T-helper 22 cell (primary cell): ENCODE measurements at regions not wholly inside any gene's neighbourhood (a gene's known extent, or its start where the extent isn't known, plus 50 kb on each side); places are given as distances from the start of the nearest gene placed in this dataset.

Experiments
- DNase-seq: peaks from one replicate; pipeline ENCODE4 v3.0.0-alpha.2; 2020; ENCODE audit warnings: low read depth

DNA sequence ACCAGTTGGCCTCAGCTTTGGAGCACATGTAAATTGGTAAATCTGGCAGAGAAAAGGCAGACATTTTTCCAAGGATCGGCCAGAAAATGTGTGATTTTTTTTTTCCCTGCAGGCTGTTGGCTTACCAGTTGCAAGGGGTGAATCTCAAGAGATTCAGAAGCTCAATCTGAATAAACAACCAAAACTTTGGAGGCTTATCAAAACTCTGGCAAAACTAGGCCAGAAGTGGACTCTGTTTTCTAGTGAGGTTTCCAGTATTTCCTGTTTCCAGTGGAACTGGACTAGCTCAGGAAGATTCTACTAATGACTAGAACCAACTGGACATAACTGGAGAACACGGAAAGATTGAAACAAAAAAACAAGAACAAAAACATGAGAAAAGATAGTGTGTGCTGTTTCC is 191.3 kb downstream of the SMIM20 start:
- no peak for DNase-seq

DNA sequence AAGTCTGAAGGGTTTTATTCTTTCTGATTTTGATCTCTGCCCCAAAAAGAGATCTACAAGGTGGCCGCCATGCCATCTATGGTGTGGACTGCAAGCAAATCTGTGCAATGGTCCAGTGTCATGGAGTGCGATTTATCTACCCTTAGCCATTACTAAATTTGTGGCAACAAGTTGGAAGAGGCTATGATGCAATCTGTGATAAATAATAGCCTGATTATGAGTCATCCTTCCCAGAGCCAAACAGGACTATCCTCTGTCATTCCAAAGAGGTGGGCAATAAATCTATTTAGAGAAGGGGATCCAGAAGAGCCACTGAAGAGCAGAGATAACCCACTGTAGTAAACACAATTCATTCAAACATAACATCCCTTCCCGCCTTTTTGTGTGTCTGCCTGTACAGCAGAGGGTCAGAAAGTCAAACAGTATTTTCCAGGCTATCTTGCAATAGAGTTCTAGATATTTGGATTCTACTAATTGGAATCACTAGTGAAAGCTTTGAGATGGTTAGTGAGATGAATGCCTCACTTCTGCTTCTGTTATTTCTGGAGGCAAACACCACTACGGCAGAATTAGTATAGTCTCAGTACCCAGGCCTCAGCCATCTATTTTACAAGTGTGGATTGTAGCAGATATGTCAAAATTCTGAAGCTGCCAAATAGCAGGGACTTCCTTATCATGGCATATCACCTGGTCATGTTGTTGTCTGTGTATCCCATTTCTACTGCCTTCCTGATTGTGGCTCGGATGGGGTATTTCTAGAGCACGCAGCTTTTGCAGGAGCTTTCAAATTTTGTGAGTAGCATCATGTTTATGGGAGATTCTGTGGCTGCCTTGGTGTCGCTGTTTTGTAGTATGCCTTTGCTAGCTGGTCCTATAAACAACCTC is 192.0 kb downstream of the SMIM20 start:
- DNase-seq = no peak

DNA sequence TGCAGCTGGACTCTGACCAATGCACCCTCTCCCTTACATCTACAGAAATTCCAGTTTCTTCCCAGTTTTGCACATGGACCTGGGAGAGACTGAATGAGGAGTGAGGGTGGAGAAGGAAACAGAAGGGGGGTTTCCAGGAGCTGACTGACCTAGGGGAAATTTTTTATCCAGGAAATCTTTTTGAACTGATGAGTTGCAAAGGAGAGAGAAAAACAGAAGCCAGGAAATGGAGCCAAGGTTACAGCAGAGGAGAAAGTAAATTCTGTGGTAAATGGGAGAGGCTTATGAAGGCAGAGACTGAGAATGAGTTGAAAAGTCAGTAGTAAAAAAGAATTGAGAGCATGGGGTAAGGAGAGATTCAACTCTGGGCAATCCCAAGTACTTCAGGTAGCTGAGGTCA is 192.8 kb downstream of the SMIM20 start:
- DNase-seq = no peak

DNA sequence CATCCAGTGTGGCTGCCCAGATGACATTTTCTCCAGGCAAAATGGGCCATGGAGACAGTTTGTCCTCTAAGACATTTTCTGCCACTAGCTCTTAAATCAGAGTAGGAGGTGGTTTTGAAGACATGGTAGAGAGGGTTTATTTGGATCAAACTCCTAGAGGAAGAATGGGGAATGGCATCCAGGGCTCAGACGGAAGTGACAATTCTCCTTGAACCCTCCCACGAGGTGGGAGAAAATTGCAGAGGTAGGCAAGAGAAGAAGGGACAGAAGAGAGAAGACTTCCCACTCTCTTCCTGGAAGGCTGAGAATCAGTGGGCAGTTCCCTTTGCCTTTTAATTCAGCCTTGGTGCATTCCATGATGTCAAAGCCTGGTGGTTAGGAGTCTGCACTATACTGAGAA is 194.0 kb downstream of the SMIM20 start:
- DNase-seq = no peak

DNA sequence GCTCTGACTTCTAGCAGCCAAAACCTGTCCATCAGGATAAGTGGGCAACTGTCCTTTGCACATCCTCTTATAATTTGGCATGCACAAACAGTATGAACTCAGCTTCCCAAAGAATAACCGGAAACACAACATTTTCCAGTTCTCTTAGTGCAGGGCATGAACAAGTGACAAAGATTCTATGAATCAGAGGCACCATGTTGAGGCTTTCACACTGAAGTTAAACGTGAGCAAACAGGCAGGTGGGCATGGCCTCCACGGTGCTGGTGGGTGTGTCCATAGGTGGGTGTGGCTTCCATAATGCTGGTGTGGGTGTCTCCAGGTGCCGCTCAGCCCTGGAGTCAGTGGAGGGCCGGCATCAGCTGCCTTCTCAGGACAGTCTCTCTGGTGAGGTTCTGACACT is 196.5 kb downstream of the SMIM20 start:
- DNase-seq = no peak

DNA sequence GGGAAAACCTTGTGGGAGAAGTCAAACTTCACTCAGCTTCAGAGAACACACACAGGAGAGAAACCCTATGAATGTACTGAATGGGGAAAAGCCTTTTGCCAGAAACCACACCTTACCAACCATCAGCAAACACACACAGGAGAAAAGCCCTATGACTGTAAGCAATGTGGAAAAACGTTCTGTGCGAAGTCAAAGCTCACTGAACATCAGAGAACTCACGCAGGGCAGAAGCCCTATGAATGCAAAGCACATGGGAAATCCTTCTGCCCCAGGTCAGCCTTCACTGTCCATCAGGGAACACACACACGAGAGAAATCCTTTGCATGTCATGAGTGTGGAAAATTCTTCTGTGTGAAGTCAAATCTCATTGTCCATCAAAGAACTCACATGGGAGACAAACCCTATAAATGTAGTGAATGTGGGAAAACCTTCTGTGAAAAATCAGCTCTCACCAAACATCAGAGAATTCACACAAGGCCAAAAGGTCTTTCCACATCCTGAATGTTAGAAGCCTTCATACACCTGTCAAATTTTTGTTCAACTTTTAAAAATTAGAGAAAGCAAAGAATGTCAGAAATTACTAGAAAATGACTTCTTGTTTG is 199.4 kb downstream of the SMIM20 start:
- no peak for DNase-seq

DNA sequence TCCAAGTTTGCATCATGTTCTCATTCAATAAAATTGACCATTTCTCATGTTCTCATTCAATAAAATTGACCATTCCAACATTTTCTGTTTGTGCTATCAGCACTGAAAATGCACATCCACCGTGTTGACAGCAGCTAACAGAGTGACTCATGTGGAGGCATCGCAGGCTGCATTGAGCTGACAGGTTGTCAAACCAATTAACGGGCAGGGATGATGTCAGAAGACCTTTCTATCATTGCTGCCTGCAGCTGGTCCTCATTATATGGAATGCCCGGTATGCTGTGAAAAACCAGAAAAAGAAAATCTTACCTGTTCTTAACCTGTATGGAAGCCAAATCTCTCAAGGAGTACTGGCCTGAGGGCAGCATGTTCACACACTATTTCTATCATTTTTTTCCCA is 202.0 kb downstream of the SMIM20 start:
- DNase-seq = no peak

DNA sequence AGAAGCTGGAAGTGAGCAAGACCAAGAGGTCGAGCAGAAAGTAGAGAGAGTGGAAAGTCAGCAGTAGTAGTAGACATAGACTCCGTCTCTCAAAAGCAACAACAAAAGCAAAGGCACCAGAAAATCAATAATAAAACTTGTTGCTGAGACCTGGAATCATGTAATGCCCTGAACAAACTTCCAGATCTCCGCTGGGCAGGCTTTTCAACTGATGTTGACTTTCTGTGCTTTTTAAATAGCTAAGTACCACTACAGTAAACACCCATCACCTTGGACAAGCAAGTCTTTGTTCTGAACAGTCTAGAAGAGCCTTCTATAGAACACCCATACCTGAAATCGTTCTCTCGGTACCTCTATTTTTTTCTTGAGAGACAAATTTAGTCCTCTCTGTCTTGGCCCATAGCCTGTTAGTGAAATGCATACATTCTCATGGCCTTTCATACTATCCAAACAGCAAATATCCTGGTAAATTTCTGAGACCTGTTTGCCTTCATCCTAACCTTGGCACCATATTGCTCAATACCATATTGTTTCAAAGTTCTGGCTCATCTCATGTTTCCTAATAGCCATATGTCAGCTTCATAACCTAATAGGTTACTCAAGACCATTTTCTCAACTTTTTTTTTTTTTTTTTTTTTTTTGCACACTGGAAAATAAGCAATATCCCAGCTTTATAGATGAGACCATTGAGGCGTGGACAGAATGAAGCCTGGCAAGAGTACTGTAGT is 200.6 kb upstream of the RBPJ start:
- DNase-seq = no peak

DNA sequence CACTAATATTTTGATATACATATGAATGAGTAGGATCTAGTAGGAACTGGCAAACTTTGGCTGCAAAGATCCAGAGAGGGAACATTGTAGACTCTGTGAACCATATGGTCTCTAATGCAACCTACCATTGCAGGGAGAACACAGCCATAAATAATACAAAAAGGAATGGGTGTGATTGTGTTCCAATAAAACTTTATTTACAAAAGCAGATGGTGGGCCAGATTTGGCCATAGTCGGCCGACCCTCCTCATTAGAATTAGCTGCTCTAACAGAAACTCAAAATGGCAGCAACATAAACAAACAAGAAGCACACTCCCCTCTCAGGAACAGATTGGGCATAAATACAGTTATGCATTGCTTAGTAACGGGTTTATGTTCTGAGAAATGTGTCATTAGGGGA is 198.1 kb upstream of the RBPJ start:
- DNase-seq = no peak

DNA sequence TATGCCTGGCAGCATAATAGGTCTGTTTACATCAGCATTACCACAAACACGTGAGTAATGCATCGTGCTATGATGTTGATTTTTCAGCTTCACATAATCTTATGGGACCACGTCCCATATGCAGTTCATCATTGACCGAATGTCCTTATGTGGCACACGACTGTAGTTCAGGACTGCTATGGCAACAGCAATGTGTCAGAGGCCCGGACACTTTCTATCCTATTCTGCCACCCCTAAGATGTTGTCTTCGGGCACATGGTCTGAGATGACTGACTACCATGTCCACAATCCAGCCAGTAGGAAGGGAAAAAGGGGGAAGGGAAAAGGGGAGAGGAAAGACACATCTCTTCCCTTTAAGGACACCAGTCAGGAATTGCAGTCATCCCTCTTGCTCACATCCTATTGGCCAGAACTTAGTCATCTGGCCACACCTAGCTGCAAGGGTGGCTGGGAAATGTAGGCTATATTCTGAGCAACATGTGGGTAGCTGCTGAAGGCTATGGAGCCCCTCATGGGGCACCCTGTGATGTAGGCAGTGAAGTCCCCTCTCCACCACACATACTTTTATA is 196.0 kb upstream of the RBPJ start:
- no peak for DNase-seq

DNA sequence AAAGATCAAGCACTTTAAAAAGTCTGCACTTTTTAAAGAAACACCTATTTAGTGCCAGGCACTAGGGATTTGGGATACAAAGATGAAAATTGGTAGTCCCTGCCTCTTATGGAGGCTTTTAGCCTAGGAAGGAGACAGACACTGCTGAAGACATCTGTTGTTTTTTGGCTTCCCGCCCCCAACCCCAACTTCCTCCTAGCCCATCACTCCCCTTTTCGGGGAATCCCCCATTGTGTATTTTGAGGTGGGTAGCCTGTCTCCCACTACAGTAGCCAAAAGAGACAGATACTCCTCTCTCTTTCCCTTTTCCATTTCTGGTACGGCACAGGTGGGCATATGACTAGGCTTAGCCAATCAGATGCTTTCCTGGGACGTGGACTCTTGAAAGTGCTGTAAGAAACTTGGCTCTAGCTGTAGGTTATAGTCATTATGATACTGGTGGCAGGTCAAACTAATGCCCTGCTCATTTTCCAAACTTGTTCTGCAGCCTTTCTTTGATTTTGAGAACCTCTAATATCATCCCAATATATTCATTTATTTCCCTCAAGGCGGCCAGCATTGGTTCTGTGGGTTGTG is 194.6 kb upstream of the RBPJ start:
- no peak for DNase-seq

DNA sequence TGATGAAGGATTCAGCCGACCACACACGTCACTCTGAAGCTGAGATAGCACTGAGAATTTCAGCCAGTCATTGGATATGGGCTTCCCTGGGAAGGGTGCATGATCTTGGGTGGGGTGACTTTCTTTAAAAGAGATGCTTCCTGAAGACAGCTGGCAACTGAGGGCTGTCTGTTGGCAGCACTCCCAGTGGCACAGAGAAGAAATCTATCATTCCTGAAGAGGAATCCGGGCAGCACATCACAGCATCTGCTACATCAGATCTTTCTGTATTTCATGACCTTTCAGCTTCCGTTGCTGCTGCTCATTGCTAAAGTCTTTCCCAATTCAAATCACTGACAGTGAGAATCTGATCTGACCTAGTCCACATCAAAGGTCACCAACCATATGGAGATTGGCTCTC is 193.8 kb upstream of the RBPJ start:
- no peak for DNase-seq

DNA sequence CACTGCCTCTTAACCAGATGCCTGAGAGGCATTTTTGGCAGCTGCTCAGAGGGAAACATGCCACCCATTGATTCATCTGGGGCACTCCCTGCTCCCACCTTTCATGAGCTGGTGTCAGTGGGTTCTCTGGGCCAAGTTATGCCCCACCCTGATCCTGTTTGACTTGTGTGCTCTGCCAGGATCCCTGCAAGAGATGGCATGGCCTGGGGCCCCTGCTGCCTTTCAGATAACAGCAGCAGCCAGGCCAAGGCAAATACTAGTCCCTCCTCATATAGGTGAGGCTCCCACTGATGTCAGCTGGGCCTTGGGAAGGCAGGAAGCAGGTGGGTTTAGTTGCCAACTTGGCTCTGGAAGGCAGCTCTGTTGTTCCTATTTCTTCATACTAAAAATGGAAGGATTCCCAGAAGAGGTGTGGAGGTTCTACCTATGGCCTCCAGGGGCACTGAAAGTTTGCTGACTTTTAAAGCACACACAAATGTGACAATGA is 192.9 kb upstream of the RBPJ start:
- DNase-seq = no peak

DNA sequence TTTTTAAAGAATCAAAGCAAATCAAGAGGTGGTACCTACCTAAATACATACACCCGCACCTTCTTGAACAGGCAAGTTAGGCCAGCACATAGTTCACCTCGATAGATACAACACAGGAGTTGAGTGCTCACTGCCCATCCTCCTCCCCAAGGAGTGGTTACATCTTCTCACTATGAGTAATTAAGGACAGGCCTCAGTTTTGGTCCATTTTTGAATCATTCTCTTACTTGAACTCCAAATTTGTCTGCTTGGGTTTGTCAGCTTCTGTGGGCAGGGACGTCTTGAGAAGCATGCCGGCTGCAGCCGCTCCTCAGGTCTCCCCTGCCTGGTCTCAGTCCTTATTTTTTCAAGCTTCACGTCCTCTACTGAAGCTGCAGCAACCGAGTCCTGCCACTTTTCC is 190.6 kb upstream of the RBPJ start:
- no peak for DNase-seq

DNA sequence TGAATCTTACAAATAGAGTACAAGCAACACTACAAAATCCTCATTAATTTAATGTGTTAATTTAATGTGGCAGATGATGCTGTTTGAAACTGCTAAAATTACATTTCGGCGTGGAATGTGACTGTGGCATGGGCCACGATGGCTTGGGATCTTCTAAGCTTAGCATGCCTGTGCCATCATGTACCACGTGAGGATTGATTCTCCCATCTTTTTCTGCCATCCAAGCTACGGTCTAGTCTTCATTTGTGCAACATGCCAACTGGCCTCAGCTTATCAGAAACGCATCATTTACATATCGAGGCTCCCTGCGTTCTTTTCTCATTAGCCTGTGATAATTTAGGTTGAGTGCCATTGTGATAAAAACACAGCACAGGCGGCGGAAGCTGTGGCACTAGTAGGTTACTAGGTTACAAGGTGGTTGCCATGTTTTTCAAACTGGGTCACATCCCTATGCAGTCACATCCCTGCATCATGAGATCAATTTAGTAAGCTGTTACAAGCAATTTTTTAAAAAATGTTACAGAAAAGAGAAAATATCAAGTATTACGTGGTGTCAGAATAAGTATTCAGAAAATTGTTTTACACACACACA is 189.9 kb upstream of the RBPJ start:
- DNase-seq = peak; percentile 23

DNA sequence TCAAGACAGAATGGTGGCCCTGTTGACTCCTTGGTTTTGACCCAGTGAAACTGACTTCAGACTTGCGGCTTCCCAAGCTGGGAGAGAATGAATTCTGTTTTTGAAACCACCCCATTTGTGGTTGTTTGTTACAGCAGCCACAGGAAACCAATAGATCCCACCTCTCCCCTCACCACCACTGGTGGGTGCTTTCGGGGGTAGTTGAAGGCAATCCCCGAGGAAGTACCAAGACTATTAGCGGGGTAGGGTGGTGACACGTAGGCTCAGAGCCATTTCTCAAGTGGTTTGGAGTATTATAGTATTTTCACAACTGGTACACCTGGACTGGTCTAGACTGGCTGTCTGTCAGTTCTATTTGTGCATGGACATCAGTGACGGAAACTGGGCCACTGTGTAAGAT is 189.1 kb upstream of the RBPJ start:
- DNase-seq = peak; percentile 26

DNA sequence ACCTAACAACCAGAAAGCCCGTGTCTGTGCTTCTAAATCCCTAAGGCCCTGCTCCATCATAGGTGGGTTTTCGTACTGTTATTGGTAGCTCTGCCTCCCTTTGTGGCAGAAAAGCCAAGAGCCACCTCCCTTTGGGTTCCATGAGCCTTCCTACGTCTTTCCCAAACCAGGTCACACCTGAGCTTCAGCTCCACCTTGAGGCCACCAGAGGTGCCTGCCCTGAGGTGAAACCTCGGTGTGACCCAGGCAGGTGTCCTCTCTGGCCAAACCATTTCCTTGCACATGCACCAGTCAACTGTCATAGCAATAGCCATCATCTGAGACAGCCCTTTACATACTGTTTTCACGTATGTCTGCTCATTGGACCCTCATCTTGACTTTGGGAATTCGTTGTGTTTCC is 188.0 kb upstream of the RBPJ start:
- DNase-seq = no peak

DNA sequence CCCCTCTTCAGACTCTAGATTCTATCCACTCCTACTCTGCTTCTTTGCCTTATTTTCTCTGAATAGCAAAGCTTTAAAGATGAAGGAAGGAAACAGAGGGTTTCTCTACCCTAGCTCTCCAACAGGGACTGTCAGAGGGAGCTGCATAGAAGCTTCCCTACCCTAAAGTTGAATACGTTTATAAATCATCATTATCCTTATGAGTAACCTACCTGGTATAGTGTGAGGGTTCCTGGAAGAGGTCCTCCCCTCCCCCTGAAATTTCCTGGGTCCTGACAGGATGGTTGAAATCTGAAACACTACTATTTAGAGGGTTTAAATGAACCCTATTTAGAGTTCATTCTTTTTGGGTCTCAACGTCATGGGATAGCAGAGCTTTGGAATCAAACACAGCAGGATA is 187.0 kb upstream of the RBPJ start:
- no peak for DNase-seq

DNA sequence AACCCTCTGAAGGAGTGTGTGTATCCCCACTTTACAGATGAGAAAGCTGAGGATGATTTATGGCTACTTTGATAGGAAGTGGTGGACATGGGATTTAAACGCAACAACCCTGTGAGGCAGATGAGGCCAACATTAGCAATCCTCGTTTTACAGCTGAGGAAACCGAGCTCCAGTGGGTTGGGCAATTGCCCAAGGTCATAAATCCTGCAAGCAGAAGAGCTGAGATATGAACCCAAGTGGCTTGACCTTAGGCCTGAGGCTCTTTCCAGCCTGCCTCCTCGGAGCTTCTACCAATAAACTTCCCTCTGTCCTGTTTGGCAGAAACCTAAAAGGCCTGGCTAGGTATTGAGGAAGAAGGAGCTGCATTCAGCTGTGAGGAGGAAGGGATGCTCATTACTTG is 185.5 kb upstream of the RBPJ start:
- no peak for DNase-seq

DNA sequence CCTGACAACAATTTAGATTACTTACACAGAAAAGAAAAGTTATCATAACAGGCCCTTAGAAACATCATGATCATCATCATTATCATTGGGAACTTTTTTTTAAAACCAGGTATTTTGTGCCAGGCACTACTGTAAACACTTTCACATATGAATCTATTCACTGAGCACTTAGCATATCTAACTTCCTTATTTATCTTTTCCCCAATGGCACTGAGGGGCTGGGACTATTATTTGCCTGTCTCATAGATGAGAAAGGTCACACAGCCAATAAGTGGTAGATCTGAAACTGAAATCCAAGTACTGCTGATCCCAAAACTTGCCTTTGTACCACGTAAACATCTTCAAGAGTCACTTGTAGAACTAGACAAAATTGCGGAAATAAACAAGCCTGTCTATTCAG is 184.2 kb upstream of the RBPJ start:
- DNase-seq = no peak

DNA sequence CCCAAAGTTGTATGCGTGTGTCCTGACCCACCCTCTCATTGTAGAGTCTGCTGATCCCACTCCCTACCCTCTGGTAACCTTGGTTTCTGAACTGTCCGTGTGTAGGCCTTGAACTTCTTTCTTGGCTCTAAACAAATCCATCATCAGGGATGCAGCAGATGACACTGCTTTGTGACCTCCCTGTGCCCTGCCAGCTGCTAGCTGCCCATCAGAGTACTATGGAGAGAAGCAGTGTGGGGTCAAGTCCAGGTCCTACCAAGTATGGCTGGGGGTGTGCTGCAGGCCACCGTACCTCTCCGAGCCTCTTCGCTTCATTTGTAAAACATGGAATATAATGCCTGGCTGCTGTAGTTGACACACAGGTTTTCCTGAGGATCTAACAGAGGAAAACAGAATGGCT is 183.5 kb upstream of the RBPJ start:
- DNase-seq = no peak

DNA sequence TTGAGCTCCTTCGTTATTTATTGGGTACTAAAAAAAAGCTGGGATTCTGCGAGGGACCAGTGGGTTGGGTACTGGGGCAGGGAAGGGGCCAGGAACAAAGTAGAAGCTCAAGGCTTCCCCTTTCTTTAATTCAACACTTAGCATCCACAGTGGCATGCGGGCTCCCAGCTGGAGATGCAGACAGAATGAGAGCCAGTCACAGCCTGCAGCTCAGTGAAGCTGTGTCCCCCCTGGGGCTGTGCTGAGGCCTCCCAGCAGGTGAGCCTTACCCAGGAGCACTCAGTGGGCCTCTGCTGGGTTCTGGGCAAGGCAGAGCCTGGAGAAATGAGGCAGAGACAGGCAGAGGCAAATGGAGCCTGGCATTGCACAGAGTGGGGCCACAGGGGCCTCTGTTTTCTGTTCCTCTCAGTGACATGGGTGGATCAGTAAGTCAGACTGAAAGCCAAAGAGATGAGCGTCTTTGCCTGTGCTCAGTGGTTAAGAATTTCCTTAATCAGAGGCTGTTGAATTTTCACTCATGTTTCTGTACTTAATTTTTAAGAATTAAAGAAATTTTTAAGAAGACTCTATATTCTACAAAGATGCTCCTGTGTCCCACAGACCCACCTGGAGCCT is 181.4 kb upstream of the RBPJ start:
- DNase-seq = no peak
